B cell (primary cell): ENCODE measurements at regions not wholly inside any gene's neighbourhood (a gene's known extent, or its start where the extent isn't known, plus 50 kb on each side); places are given as distances from the start of the nearest gene placed in this dataset.

Experiments used
- ATAC-seq: fragments of 200-7000 bp; cut with Tn5 transposase; one replicate; pipeline ENCODE4 v1.10.0; 2021; ENCODE audit warnings: low read depth, mild to moderate bottlenecking, moderate number of reproducible peaks, moderate library complexity
- CTCF ChIA-PET: fragments of 350-600 bp; sonication (Branson Sonifier 250); formaldehyde crosslinking; loops from one replicate; lab custom pipeline; 2021; ENCODE audit warnings: antibody characterized with exemption, inconsistent platforms; lab: Charles Lee
- POLR2A ChIA-PET: fragments of 350-600 bp; sonication (Branson Sonifier 250); formaldehyde crosslinking; loops from one replicate; lab custom pipeline; 2021; ENCODE audit warnings: antibody characterized with exemption; lab: Charles Lee
- DNase-seq: peaks from one replicate; pipeline ENCODE4 v3.0.0; 2013
- H2AFZ ChIP-seq: 2 replicates; pipeline ENCODE4 v1.6.1; 2012; ENCODE audit warnings: mild to moderate bottlenecking, low read depth, low read length; ENCODE audit not compliant: insufficient read depth, poor library complexity, severe bottlenecking
- H3K27ac ChIP-seq, 2 donors: 1 replicate in 1 of 2; 2 replicates in 1 of 2; pipeline ENCODE4 v1.5.1; 2012 to 2013; ENCODE audit warnings: low read length in 2 of 2, mild to moderate bottlenecking in 2 of 2, moderate library complexity in 1 of 2
- H3K27me3 ChIP-seq, 4 experiments: fragments of 200-600 bp in 1 of 4; sonication (generic) in 1 of 4; replicated peaks in 1 of 4; 1 replicate in 2 of 4; 2 replicates in 2 of 4; pipeline versions ENCODE4 v1.6.1 to v1.7.0; 2013 to 2016; ENCODE audit warnings: low read length in 3 of 4, mild to moderate bottlenecking in 2 of 4, mixed read lengths in 1 of 4, moderate library complexity in 1 of 4; ENCODE audit not compliant: insufficient read depth in 4 of 4, control insufficient read depth in 3 of 4; ENCODE audit errors: control extremely low read depth in 1 of 4
- H3K36me3 ChIP-seq, 2 experiments: replicated peaks in 1 of 2; 1 replicate in 1 of 2; 2 replicates in 1 of 2; pipeline versions ENCODE4 v1.6.1 to v1.7.1; 2013; ENCODE audit warnings: low read length in 1 of 2; ENCODE audit not compliant: insufficient read depth in 2 of 2, control insufficient read depth in 1 of 2; ENCODE audit errors: control extremely low read depth in 1 of 2, extremely low read depth in 1 of 2
- H3K4me1 ChIP-seq, 2 donors: fragments of 200-600 bp in 1 of 2; sonication (generic) in 1 of 2; 1 replicate in 1 of 2; 2 replicates in 1 of 2; pipeline versions ENCODE4 v1.5.1 to v1.6.1; 2013 to 2017; ENCODE audit warnings: low read length in 2 of 2; ENCODE audit not compliant: control insufficient read depth in 2 of 2, insufficient read depth in 2 of 2
- H3K4me2 ChIP-seq: replicated peaks from 2 replicates; pipeline ENCODE3; 2012; ENCODE audit warnings: mild to moderate bottlenecking, low read depth, low read length; ENCODE audit not compliant: poor library complexity, severe bottlenecking
- H3K4me3 ChIP-seq, 5 experiments: fragments of 200-600 bp in 1 of 5; sonication (generic) in 1 of 5; 1 replicate in 3 of 5; 2 replicates in 2 of 5; pipeline versions ENCODE4 v1.5.1 to v1.7.0; 2011 to 2016; ENCODE audit warnings: low read length in 4 of 5, mild to moderate bottlenecking in 4 of 5, low read depth in 2 of 5, control low read depth in 1 of 5, moderate library complexity in 1 of 5; ENCODE audit not compliant: insufficient read depth in 1 of 5; ENCODE audit errors: control extremely low read depth in 1 of 5, extremely low read depth in 1 of 5
- H3K79me2 ChIP-seq: fragments of 200-600 bp; sonication (generic); one replicate; pipeline ENCODE4 v1.6.0; 2016; ENCODE audit warnings: low read length; ENCODE audit not compliant: control insufficient read depth, insufficient read depth
- H3K9ac ChIP-seq: fragments of 200-600 bp; sonication (generic); 2 replicates; pipeline ENCODE4 v1.6.1; 2017; ENCODE audit warnings: mild to moderate bottlenecking, low read length, moderate library complexity
- H3K9me3 ChIP-seq, 3 donors: one replicate each; pipeline versions ENCODE4 v1.6.1 to v1.7.1; 2013; ENCODE audit warnings: low read length in 2 of 3; ENCODE audit not compliant: control insufficient read depth in 2 of 3, insufficient read depth in 1 of 3; ENCODE audit errors: control extremely low read depth in 1 of 3
- H4K20me1 ChIP-seq: 2 replicates; pipeline ENCODE4 v1.6.0; 2012; ENCODE audit warnings: mild to moderate bottlenecking, low read length; ENCODE audit not compliant: insufficient read depth, control insufficient read depth, poor library complexity, severe bottlenecking
- H3K27ac Mint-ChIP-seq: one replicate; pipeline ENCODE4 v1.8.0; 2021; ENCODE audit warnings: mixed read lengths
- H3K27me3 Mint-ChIP-seq: one replicate; pipeline ENCODE4 v1.8.0; 2021; ENCODE audit warnings: mixed read lengths
- H3K4me1 Mint-ChIP-seq: one replicate; pipeline ENCODE4 v1.8.0; 2021; ENCODE audit warnings: mixed read lengths
- H3K4me3 Mint-ChIP-seq: one replicate; pipeline ENCODE4 v1.8.0; 2021; ENCODE audit warnings: mixed read lengths
- H3K9me3 Mint-ChIP-seq: one replicate; pipeline ENCODE4 v1.8.0; 2022; ENCODE audit warnings: mixed read lengths; ENCODE audit not compliant: insufficient read depth
- EZH2 ChIP-seq: IDR thresholded peaks from 2 replicates; pipeline ENCODE4 v1.6.1; 2012; ENCODE audit warnings: borderline replicate concordance, low read depth, mild to moderate bottlenecking, moderate library complexity, low read length; ENCODE audit not compliant: insufficient read depth, poor library complexity, severe bottlenecking
- WGBS: methylation state at CpG from one replicate; pipeline ENCODE4 v1.1.5; 2013; ENCODE audit warnings: missing lambda C conversion rate; ENCODE audit not compliant: insufficient coverage; 5-methylcytosine and 5-hydroxymethylcytosine counted together
- intact Hi-C: fragments of 100-400 bp; cut with micrococcal nuclease; formaldehyde crosslinking; loops from one replicate; pipeline ENCODE4 v1.10.0; 2022
- TF ChIP-seq, protein P1 (sequence below): fragments of 200-600 bp; IDR thresholded peaks from one replicate; pipeline ENCODE4 v1.8.0; 2022; ENCODE audit warnings: antibody characterized with exemption, mild to moderate bottlenecking

DNA sequence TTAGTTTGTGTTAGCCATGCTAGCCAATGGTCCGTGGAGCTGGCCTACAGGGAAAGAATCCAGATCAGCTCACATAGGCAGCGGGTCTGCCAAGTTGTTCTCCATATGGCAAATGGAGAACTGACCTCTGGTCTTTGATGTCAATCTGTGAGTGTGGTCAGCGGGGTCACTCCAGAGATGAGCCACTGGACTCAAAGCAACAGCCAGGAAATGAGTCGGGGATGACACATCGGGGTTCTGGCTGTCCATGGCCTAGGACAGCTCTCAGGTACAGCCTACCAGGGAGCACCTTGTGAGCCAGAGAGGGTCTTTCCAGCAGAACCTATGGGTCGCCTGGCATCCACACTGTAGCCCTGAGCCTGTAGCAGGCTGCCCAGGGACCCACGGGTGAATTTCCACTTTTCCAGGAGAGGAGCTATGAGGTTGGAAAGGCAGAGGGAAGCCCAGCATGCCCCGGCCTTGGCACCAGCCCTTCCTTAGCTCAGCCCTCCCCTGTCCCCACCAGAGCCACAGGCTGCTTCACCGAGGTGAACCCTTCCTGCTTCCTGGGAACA lies 203.0 kb upstream of the TNRC6C start:
- Histone ChIP-seq H3K27me3 (peaks cover 0 to 4% (median 0%) of the 10 kb centered on the region in 4 experiments), H3K4me3 (no peak overlapping the region), H3K4me1 (no peaks in the 10 kb centered on the region), H3K9ac (no peak overlapping the region), H3K79me2 (no peaks in the 10 kb centered on the region), H3K4me2 (no peak overlapping the region), H2AFZ (no peak overlapping the region), H3K9me3 (peaks cover 0 to 10% (median 0%) of the 10 kb centered on the region in 3 donors), H3K27ac (no peak overlapping the region), H3K36me3 (no peaks in the 10 kb centered on the region), H4K20me1 (no peaks in the 10 kb centered on the region)
- POLR2A ChIA-PET, result no interaction called here
- CTCF ChIA-PET, result no interaction called here
- H3K9me3 Mint-ChIP-seq, result no peaks in the 10 kb centered on the region
- WGBS, result 88% methylated on average over 8 of the region's 9 CpGs
- no peaks in the 10 kb centered on the region for H3K4me1 Mint-ChIP-seq
- TF ChIP-seq, protein P1, sequence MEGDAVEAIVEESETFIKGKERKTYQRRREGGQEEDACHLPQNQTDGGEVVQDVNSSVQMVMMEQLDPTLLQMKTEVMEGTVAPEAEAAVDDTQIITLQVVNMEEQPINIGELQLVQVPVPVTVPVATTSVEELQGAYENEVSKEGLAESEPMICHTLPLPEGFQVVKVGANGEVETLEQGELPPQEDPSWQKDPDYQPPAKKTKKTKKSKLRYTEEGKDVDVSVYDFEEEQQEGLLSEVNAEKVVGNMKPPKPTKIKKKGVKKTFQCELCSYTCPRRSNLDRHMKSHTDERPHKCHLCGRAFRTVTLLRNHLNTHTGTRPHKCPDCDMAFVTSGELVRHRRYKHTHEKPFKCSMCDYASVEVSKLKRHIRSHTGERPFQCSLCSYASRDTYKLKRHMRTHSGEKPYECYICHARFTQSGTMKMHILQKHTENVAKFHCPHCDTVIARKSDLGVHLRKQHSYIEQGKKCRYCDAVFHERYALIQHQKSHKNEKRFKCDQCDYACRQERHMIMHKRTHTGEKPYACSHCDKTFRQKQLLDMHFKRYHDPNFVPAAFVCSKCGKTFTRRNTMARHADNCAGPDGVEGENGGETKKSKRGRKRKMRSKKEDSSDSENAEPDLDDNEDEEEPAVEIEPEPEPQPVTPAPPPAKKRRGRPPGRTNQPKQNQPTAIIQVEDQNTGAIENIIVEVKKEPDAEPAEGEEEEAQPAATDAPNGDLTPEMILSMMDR, result no peak
- TF ChIP-seq EZH2, result no peak
- intact Hi-C loops, result no loop called here
- no peak overlapping the region for H3K27ac Mint-ChIP-seq
- no peak overlapping the region for H3K4me3 Mint-ChIP-seq
- H3K27me3 Mint-ChIP-seq, result peaks cover 18% of the 10 kb centered on the region
- DNase-seq (no peak), ATAC-seq (no peak)

DNA sequence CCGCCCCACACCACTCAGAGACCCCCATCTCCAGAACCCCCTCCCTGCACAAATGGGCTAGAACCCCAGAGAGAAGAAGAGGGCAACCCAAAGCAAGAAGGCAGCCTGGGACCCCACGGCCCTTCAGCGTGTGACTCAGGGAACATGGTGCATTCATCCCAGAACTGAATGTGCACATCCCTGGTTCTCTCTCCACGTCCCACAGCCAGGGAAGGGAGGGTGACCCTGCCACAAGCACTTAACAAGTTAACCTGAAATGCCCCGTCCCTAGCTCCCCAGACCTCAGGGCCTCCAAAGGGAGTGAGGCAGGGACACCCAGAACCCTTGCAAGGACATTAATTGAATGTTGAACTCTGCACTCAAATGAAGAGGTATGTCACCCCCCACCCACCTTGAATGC lies 202.5 kb upstream of the TNRC6C start:
- TF ChIP-seq, protein P1, result no peak
- intact Hi-C loops, result no loop called here
- H3K27me3 Mint-ChIP-seq, result peaks cover 18% of the 10 kb centered on the region
- H3K4me3 Mint-ChIP-seq, result no peak overlapping the region
- H3K4me2 ChIP-seq, result no peak overlapping the region
- peaks cover 0 to 10% (median 0%) of the 10 kb centered on the region in 3 donors for H3K9me3 ChIP-seq
- DNase-seq, result no peak
- H3K4me1 Mint-ChIP-seq, result no peaks in the 10 kb centered on the region
- peaks cover 0 to 4% (median 0%) of the 10 kb centered on the region in 4 experiments for H3K27me3 ChIP-seq
- no peaks in the 10 kb centered on the region for H3K4me1 ChIP-seq
- H3K9ac ChIP-seq, result no peak overlapping the region
- no peak overlapping the region for H3K27ac ChIP-seq
- H4K20me1 ChIP-seq, result no peaks in the 10 kb centered on the region
- CTCF ChIA-PET, result no interaction called here
- POLR2A ChIA-PET, result no interaction called here
- no peaks in the 10 kb centered on the region for H3K79me2 ChIP-seq
- no peaks in the 10 kb centered on the region for H3K36me3 ChIP-seq
- H2AFZ ChIP-seq, result no peak overlapping the region
- no peak overlapping the region for H3K27ac Mint-ChIP-seq
- no peaks in the 10 kb centered on the region for H3K9me3 Mint-ChIP-seq
- ATAC-seq, result no peak
- 85% methylated on average over 5 of the region's 5 CpGs for WGBS
- H3K4me3 ChIP-seq, result no peak overlapping the region
